VCaP (cell line): ENCODE measurements at regions not wholly inside any gene's neighbourhood (a gene's known extent, or its start where the extent isn't known, plus 50 kb on each side); places are given as distances from the start of the nearest gene placed in this dataset.
"Not testable (repeated sequence)": the region's sequence is repeated elsewhere in the genome, so short reads cannot be mapped to it uniquely, and the experiment has no call there.

Experiments used
- H3K27ac ChIP-seq: fragments of 450-650 bp; 2 replicates; pipeline ENCODE4 v1.5.1; 2017
- TF ChIP-seq, protein P1 (sequence below): fragments of 450-650 bp; conservative IDR thresholded peaks from 2 replicates; pipeline ENCODE4 v1.5.1; 2017; ENCODE audit warnings: mild to moderate bottlenecking, moderate library complexity

DNA sequence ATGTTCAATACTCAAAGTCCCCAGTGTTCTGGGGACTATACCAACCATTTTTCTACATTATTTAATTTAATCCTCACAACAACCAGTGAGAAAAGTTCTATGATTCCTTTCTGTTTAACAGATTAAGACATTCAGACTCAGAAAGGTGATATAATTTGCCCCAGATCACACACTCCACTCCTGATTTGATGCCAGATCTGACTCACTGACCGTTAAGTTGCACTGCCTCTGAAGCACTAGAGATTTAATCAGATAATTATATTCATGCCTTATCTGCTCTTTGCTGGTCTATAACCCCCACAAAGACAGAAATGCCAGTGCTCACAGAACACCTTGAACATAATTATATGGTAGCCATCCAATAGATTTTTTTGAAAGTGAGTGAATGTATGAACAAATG lies 501.0 kb downstream of the IGSF11 start:
- no peak overlapping the region for H3K27ac ChIP-seq
- TF ChIP-seq, protein P1, sequence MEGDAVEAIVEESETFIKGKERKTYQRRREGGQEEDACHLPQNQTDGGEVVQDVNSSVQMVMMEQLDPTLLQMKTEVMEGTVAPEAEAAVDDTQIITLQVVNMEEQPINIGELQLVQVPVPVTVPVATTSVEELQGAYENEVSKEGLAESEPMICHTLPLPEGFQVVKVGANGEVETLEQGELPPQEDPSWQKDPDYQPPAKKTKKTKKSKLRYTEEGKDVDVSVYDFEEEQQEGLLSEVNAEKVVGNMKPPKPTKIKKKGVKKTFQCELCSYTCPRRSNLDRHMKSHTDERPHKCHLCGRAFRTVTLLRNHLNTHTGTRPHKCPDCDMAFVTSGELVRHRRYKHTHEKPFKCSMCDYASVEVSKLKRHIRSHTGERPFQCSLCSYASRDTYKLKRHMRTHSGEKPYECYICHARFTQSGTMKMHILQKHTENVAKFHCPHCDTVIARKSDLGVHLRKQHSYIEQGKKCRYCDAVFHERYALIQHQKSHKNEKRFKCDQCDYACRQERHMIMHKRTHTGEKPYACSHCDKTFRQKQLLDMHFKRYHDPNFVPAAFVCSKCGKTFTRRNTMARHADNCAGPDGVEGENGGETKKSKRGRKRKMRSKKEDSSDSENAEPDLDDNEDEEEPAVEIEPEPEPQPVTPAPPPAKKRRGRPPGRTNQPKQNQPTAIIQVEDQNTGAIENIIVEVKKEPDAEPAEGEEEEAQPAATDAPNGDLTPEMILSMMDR: no peak

DNA sequence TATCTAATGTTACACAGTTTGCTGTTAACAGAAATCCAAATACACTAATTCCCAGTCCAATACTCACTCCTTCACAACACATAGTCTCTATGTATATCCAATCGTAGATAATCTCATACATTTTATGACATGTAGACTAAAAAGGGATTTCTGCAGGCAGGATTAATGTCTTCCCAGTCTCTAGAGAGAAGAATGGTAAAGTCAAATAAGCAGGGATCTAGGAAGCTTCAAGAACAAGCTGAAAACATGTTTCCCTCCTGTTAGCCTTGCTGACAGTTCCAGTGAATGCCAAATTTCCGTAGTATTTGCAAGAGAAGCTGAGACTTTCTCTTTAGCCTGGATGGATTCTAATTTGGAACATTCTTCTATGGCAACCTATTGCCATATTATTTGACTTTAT lies 500.1 kb downstream of the IGSF11 start:
- H3K27ac ChIP-seq: no peak overlapping the region
- TF ChIP-seq, protein P1: no peak

DNA sequence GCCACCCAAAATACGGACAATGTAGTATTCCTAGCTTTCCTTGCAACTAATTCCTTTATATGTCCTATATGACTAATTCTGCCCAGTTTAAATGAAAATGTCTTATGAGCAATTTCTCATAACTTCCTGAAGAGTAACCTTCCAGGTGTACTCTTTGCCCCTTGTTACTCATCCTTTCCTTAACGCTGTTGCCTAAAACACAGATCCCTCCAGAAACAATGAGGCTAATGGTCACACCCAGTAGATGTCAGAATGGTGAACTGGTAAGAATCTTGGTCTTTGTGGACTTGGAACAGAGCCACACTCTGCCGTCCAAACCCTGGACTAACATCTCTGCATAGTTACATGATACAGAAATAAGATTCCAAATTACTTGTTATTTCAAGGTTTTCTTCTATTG lies 497.9 kb downstream of the IGSF11 start:
- TF ChIP-seq, protein P1: no peak

DNA sequence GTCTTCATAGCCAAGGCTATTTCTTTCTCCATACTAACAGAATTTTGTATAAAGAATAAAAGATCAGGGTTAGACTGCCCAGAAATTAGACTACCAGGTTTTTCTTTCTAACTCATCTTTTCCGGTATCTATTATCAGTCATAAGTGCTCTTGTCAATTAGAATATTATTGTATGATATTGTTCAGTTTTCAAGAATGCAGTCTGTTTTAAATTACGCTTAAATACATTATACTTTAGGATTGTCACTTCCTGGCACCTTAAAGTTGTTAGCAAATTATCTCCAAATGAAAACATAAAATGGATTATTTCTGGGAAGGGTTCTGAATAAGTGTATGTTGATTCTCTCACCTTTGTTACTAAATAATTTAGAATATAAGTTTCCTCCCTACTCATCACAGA lies 497.2 kb downstream of the IGSF11 start:
- TF ChIP-seq, protein P1: no peak
- no peak overlapping the region for H3K27ac ChIP-seq

More for the DNA sequence above, 497.9 kb downstream of the IGSF11 start:
- no peak overlapping the region for H3K27ac ChIP-seq

DNA sequence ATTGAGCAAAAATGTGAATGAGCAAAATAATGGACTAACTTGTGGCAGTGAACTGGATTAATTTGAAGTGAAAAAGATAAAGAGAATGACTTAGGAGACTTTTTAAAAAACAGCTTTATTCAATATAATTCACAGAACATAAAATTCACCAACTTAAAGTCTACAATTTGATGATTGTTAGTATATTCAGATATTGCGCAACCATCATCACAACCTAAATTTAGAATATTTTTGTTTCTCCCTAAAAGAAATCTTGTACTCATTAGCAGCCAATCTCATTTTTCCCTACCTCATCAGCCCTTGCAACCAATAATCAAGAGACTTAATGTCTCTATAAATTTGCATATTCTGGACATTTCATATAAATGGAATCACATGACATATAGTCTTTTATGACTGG lies 496.5 kb downstream of the IGSF11 start:
- TF ChIP-seq, protein P1: no peak
- H3K27ac ChIP-seq: no peak overlapping the region

DNA sequence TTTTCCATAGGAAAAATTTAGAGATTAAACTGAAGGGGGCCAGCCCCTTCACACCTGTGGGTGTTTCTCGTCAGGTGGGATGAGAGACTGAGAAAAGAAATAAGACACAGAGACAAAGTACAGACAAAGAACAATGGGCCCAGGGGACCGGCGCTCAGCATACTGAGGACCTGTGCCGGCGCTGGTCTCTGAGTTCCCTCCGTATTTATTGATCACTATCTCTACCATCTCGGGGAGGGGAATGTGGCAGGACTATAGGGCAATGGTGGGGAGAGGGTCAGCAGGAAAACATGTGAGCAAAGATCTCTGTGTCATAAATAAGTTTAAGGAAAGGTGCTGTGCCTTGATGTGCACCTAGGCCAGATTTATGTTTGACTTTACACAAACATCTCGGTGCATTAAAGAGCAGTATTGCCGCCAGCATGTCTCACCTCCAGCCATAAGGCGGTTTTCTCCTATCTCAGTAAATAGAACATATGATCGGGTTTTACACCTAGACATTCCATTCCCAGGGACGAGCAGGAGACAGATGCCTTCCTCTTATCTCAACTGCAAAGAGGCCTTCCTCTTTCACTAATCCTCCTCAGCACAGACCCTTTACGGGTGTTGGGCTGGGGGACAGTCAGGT lies 494.7 kb downstream of the IGSF11 start:
- not testable (repeated sequence) for H3K27ac ChIP-seq

DNA sequence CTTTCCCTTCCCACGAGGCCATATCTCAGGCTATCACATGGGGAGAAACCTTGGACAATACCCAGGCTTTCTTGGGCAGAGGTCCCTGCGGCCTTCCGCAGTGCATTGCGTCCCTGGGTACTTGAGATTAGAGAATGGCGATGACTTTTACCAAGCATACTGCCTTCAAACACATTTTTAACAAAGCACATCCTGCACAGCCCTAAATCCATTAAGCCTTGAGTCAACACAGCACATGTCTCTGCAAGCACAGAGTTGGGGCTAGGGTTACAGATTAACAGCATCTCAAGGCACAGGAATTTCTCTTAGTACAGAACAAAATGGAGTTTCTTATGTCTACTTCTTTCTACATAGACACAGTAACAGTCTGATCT lies 494.2 kb downstream of the IGSF11 start:
- H3K27ac ChIP-seq: not testable (repeated sequence)

DNA sequence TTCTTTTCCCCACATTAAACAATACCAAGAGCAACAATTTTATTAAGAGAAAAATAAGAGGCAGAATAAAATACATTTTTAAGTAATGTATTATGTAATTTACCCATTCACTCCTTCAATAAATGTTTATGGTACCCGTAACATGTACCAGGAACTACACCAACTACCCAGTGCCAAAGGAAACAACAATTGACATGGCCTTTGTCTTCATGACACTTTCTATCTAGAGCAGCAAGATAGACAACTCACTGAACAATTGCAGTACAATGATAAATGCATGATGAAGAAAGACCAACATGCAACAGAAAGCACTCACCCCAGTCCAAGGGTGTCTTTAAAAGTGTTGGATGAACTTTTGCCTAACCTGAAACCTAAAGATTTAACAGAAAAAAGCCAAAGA lies 493.8 kb downstream of the IGSF11 start:
- no peak overlapping the region for H3K27ac ChIP-seq
- TF ChIP-seq, protein P1: no peak

DNA sequence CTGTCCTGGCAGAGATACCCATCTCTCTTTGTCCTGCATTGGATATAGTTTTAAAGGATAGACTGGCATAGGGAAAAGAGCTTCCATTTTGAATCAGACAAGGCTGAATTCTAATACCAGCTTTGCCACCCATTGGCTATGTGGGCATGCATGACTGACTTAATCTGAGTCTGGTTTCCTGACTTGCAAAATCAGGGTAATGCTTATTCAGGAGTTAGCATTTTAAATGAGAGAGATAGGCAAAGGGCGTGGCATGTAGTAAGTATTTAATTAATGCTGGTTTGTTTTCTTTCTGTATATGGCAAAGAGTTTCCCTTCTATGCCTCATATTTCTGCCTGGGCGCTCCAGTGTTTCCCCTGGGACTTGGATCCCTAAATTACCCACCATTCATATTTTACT lies 492.9 kb downstream of the IGSF11 start:
- TF ChIP-seq, protein P1: no peak
- H3K27ac ChIP-seq: no peak overlapping the region
